T-cell (primary cell): ENCODE measurements at regions not wholly inside any gene's neighbourhood (a gene's known extent, or its start where the extent isn't known, plus 50 kb on each side); places are given as distances from the start of the nearest gene placed in this dataset.

ENCODE experiments used
- ATAC-seq, 4 experiments: fragments of 200-7000 bp in 3 of 4; fragments of 150-1000 bp in 1 of 4; cut with Tn5 transposase; replicated peaks in 1 of 4; 1 replicate in 3 of 4; 2 replicates in 1 of 4; pipeline ENCODE4 v1.10.0; 2021; ENCODE audit warnings: moderate library complexity in 3 of 4, mild to moderate bottlenecking in 2 of 4, moderate number of reproducible peaks in 1 of 4
- CTCF ChIA-PET, 2 donors: fragments of 300-600 bp; sonication (Branson Sonifier 250); formaldehyde crosslinking; loops; one replicate each; lab custom pipeline; 2022; ENCODE audit warnings: antibody characterized with exemption in 2 of 2; lab: Charles Lee
- POLR2A ChIA-PET, 2 donors: fragments of 300-600 bp; sonication (Branson Sonifier 250); formaldehyde crosslinking; loops; one replicate each; lab custom pipeline; 2022; ENCODE audit warnings: antibody characterized with exemption in 2 of 2; lab: Charles Lee
- DNase-seq, 35 experiments: peaks; one replicate each; pipeline versions ENCODE4 v3.0.0 to v3.0.0-alpha.2; 2013 to 2023
- H3K27ac ChIP-seq: one replicate; pipeline ENCODE4 v1.5.1; 2013; ENCODE audit warnings: low read length
- H3K27me3 ChIP-seq, 2 experiments: replicated peaks in 1 of 2; 1 replicate in 1 of 2; 2 replicates in 1 of 2; pipeline versions ENCODE4 v1.6.1 to v1.7.0; 2013; ENCODE audit warnings: low read length in 1 of 2, mixed read lengths in 1 of 2; ENCODE audit not compliant: control insufficient read depth in 2 of 2, insufficient read depth in 2 of 2; ENCODE audit errors: extremely low read depth in 1 of 2
- H3K36me3 ChIP-seq, 2 donors: 1 replicate in 1 of 2; 2 replicates in 1 of 2; pipeline versions ENCODE4 v1.6.1 to v1.7.0; 2013; ENCODE audit warnings: low read length in 1 of 2; ENCODE audit not compliant: control insufficient read depth in 2 of 2, insufficient read depth in 1 of 2; ENCODE audit errors: extremely low read depth in 1 of 2
- H3K4me1 ChIP-seq, 2 experiments: 1 replicate in 1 of 2; 2 replicates in 1 of 2; pipeline versions ENCODE4 v1.6.1 to v1.7.0; 2013; ENCODE audit warnings: low read length in 2 of 2, mixed read lengths in 1 of 2; ENCODE audit not compliant: insufficient read depth in 2 of 2, control insufficient read depth in 1 of 2; ENCODE audit errors: extremely low read depth in 1 of 2
- H3K4me3 ChIP-seq, 2 donors: 1 replicate in 1 of 2; 2 replicates in 1 of 2; pipeline versions ENCODE4 v1.5.1 to v1.7.0; 2013; ENCODE audit warnings: mild to moderate bottlenecking in 2 of 2, low read length in 1 of 2, moderate library complexity in 1 of 2; ENCODE audit not compliant: control insufficient read depth in 1 of 2; ENCODE audit errors: extremely low read depth in 1 of 2
- H3K9me3 ChIP-seq: 2 replicates; pipeline ENCODE4 v1.7.0; 2013
- H3K27ac Mint-ChIP-seq, 2 donors: one replicate each; pipeline ENCODE4 v1.8.0; 2020 to 2021; ENCODE audit warnings: mild to moderate bottlenecking in 2 of 2, mixed read lengths in 2 of 2
- H3K27me3 Mint-ChIP-seq, 2 donors: one replicate each; pipeline ENCODE4 v1.8.0; 2021 to 2022; ENCODE audit warnings: mixed read lengths in 2 of 2
- H3K36me3 Mint-ChIP-seq: one replicate; pipeline ENCODE4 v1.8.0; 2021; ENCODE audit warnings: mixed read lengths
- H3K4me1 Mint-ChIP-seq, 3 donors: one replicate each; pipeline ENCODE4 v1.8.0; 2020 to 2022; ENCODE audit warnings: mixed read lengths in 3 of 3, mild to moderate bottlenecking in 1 of 3
- H3K4me3 Mint-ChIP-seq, 3 donors: one replicate each; pipeline ENCODE4 v1.8.0; 2020 to 2022; ENCODE audit warnings: mild to moderate bottlenecking in 3 of 3, mixed read lengths in 3 of 3, moderate library complexity in 3 of 3
- H3K9me3 Mint-ChIP-seq, 3 donors: one replicate each; pipeline ENCODE4 v1.8.0; 2020 to 2022; ENCODE audit warnings: mixed read lengths in 3 of 3
- WGBS: methylation state at CpG from one replicate; pipeline ENCODE4 v1.1.5; 2013; ENCODE audit warnings: missing lambda C conversion rate; ENCODE audit not compliant: insufficient coverage; 5-methylcytosine and 5-hydroxymethylcytosine counted together

- Mint-ChIP-seq H3K9me3 (no peaks in the 10 kb centered on the region), H3K4me1 (no peaks in the 10 kb centered on the region), H3K27ac (no peak overlapping the region), H3K27me3 (peaks cover 0 to 16% of the 10 kb centered on the region in 2 donors), H3K4me3 (no peak overlapping the region), H3K36me3 (no peaks in the 10 kb centered on the region)
- ChIA-PET CTCF (interaction anchor here in 1 of 2 donors (0.6 kb wide), 1 partner anchor 1039 kb away, joined by 3 read pairs; no protein-coding TSS in a partner anchor), POLR2A (no interaction called here)
- no peaks in the 10 kb centered on the region for H3K9me3 ChIP-seq
- H3K36me3 ChIP-seq: no peaks in the 10 kb centered on the region
- no peaks in the 10 kb centered on the region for H3K27me3 ChIP-seq
- 83% methylated on average over 2 of the region's 8 CpGs for WGBS
- ATAC-seq: no peak
- H3K4me1 ChIP-seq: peaks cover 0 to 2% of the 10 kb centered on the region in 2 experiments
- H3K4me3 ChIP-seq: no peak overlapping the region
- DNase-seq: no peak
- H3K27ac ChIP-seq: no peak overlapping the region
Observed at GRCh38 chr1:57599236-57599994, 175.6 kb upstream of the DAB1 start.

- H3K4me1 Mint-ChIP-seq: no peaks in the 10 kb centered on the region
- CTCF ChIA-PET: no interaction called here
- Histone ChIP-seq H3K4me3 (no peak overlapping the region), H3K9me3 (no peaks in the 10 kb centered on the region), H3K36me3 (no peaks in the 10 kb centered on the region), H3K4me1 (no peaks in the 10 kb centered on the region), H3K27ac (no peak overlapping the region), H3K27me3 (no peaks in the 10 kb centered on the region)
- H3K36me3 Mint-ChIP-seq: no peaks in the 10 kb centered on the region
- no peaks in the 10 kb centered on the region for H3K9me3 Mint-ChIP-seq
- no peak overlapping the region for H3K4me3 Mint-ChIP-seq
- POLR2A ChIA-PET: no interaction called here
- H3K27ac Mint-ChIP-seq: no peak overlapping the region
- ATAC-seq: no peak
- no peak for DNase-seq
- peaks cover 0 to 7% of the 10 kb centered on the region in 2 donors for H3K27me3 Mint-ChIP-seq
- 89% methylated on average over 3 of the region's 4 CpGs for WGBS
Observed at GRCh38 chr1:57597036-57597435, 173.2 kb upstream of the DAB1 start.

- Histone ChIP-seq H3K4me1 (no peaks in the 10 kb centered on the region), H3K9me3 (no peaks in the 10 kb centered on the region), H3K27ac (no peak overlapping the region), H3K4me3 (no peak overlapping the region), H3K27me3 (no peaks in the 10 kb centered on the region), H3K36me3 (no peaks in the 10 kb centered on the region)
- ATAC-seq: no peak
- DNase-seq: no peak
- ChIA-PET POLR2A (no interaction called here), CTCF (no interaction called here)
- no peaks in the 10 kb centered on the region for H3K36me3 Mint-ChIP-seq
- no peaks in the 10 kb centered on the region for H3K9me3 Mint-ChIP-seq
- no peak overlapping the region for H3K27ac Mint-ChIP-seq
- H3K4me3 Mint-ChIP-seq: no peak overlapping the region
- H3K27me3 Mint-ChIP-seq: no peaks in the 10 kb centered on the region
- 73% methylated on average over 4 of the region's 4 CpGs for WGBS
- H3K4me1 Mint-ChIP-seq: no peaks in the 10 kb centered on the region
Observed at GRCh38 chr1:57594002-57594401, 170.1 kb upstream of the DAB1 start.

- Histone ChIP-seq H3K9me3 (no peaks in the 10 kb centered on the region), H3K27me3 (no peaks in the 10 kb centered on the region), H3K27ac (no peak overlapping the region), H3K4me3 (no peak overlapping the region), H3K4me1 (no peaks in the 10 kb centered on the region), H3K36me3 (no peaks in the 10 kb centered on the region)
- H3K4me1 Mint-ChIP-seq: no peaks in the 10 kb centered on the region
- no peaks in the 10 kb centered on the region for H3K27me3 Mint-ChIP-seq
- WGBS: no CpG with 5 or more reads among the region's 2 CpGs
- no peaks in the 10 kb centered on the region for H3K36me3 Mint-ChIP-seq
- H3K9me3 Mint-ChIP-seq: no peaks in the 10 kb centered on the region
- DNase-seq: no peak
- ATAC-seq: no peak
- CTCF ChIA-PET: no interaction called here
- H3K4me3 Mint-ChIP-seq: no peak overlapping the region
- POLR2A ChIA-PET: no interaction called here
- H3K27ac Mint-ChIP-seq: no peak overlapping the region
Observed at GRCh38 chr1:57591842-57592241, 168.0 kb upstream of the DAB1 start.

- ChIA-PET POLR2A (interaction anchor here in 1 of 2 donors (0.7 kb wide), 1 partner anchor 14 kb away, joined by 3 read pairs; no protein-coding TSS in a partner anchor), CTCF (no interaction called here)
- ATAC-seq: no peak
- H3K4me3 ChIP-seq: no peak overlapping the region
- Mint-ChIP-seq H3K27me3 (no peaks in the 10 kb centered on the region), H3K4me3 (no peak overlapping the region), H3K36me3 (no peaks in the 10 kb centered on the region), H3K9me3 (peaks cover 0 to 4% (median 0%) of the 10 kb centered on the region in 3 donors), H3K4me1 (no peaks in the 10 kb centered on the region), H3K27ac (no peak overlapping the region)
- WGBS: 81% methylated on average over 5 of the region's 5 CpGs
- H3K4me1 ChIP-seq: no peaks in the 10 kb centered on the region
- no peaks in the 10 kb centered on the region for H3K27me3 ChIP-seq
- H3K36me3 ChIP-seq: no peaks in the 10 kb centered on the region
- no peaks in the 10 kb centered on the region for H3K9me3 ChIP-seq
- no peak overlapping the region for H3K27ac ChIP-seq
- no peak for DNase-seq
Observed at GRCh38 chr1:57590978-57591377, 167.1 kb upstream of the DAB1 start.

GRCh38 chr1:57586842-57587241, 163.0 kb upstream of the DAB1 start:
- no peak overlapping the region for H3K4me3 ChIP-seq
- H3K27ac ChIP-seq: no peak overlapping the region
- ChIA-PET POLR2A (no interaction called here), CTCF (no interaction called here)
- Mint-ChIP-seq H3K4me3 (no peak overlapping the region), H3K9me3 (peaks cover 0 to 8% (median 0%) of the 10 kb centered on the region in 3 donors), H3K27me3 (no peaks in the 10 kb centered on the region), H3K27ac (no peak overlapping the region), H3K36me3 (no peaks in the 10 kb centered on the region), H3K4me1 (no peaks in the 10 kb centered on the region)
- ATAC-seq (no peak), DNase-seq (no peak)
- no peaks in the 10 kb centered on the region for H3K36me3 ChIP-seq
- H3K27me3 ChIP-seq: no peaks in the 10 kb centered on the region
- H3K9me3 ChIP-seq: no peaks in the 10 kb centered on the region
- no peaks in the 10 kb centered on the region for H3K4me1 ChIP-seq
